GM12874 (cell line): ENCODE measurements at regions not wholly inside any gene's neighbourhood (a gene's known extent, or its start where the extent isn't known, plus 50 kb on each side); places are given as distances from the start of the nearest gene placed in this dataset.

Source experiments
- CTCF ChIP-seq: IDR thresholded peaks from 2 replicates; pipeline ENCODE4 v1.5.1; 2011; ENCODE audit warnings: low read depth, mild to moderate bottlenecking, control low read depth, low read length, moderate library complexity; ENCODE audit not compliant: insufficient read depth

GRCh38 chr6:67131827-67132226 is 1424.8 kb upstream of the EYS start:
- no peak for TF ChIP-seq CTCF

GRCh38 chr6:67129780-67130179 is 1422.8 kb upstream of the EYS start:
- no peak for TF ChIP-seq CTCF

- no peak for TF ChIP-seq CTCF
These were observed 1420.0 kb upstream of the EYS start for GRCh38 chr6:67127041-67127440.

- no peak for TF ChIP-seq CTCF
These were observed 1414.1 kb upstream of the EYS start for GRCh38 chr6:67121115-67121514.

- TF ChIP-seq CTCF, result no peak
These were observed 1405.1 kb upstream of the EYS start for GRCh38 chr6:67112120-67112519.

GRCh38 chr6:67102743-67103142 is 1395.7 kb upstream of the EYS start:
- no peak for TF ChIP-seq CTCF

- no peak for TF ChIP-seq CTCF
These were observed 1387.5 kb upstream of the EYS start for GRCh38 chr6:67094431-67094946.
